NB4 (cell line): ENCODE measurements at regions not wholly inside any gene's neighbourhood (a gene's known extent, or its start where the extent isn't known, plus 50 kb on each side); places are given as distances from the start of the nearest gene placed in this dataset.

Experiments
- DNase-seq: peaks from one replicate; pipeline ENCODE4 v3.0.0; 2010; ENCODE audit warnings: low read depth
- H3K4me3 ChIP-seq: one replicate; pipeline ENCODE4 v1.5.1; 2011; ENCODE audit warnings: mild to moderate bottlenecking, low read depth, low read length, moderate library complexity
- MYC ChIP-seq: IDR thresholded peaks from 2 replicates; pipeline ENCODE4 v1.6.1; 2011; ENCODE audit warnings: low read depth, low read length
- POLR2A ChIP-seq: IDR thresholded peaks from 2 replicates; pipeline ENCODE4 v1.6.1; 2011; ENCODE audit warnings: mild to moderate bottlenecking; ENCODE audit not compliant: insufficient read length; ENCODE audit errors: extremely low read depth
- TF ChIP-seq, protein P1 (sequence below): IDR thresholded peaks from one replicate; pipeline ENCODE4 v1.5.1; 2012; ENCODE audit warnings: low read depth, low read length
- TF ChIP-seq, protein P2 (sequence below): IDR thresholded peaks from 2 replicates; pipeline ENCODE4 v1.6.1; 2011; ENCODE audit warnings: low read depth, low read length

DNA sequence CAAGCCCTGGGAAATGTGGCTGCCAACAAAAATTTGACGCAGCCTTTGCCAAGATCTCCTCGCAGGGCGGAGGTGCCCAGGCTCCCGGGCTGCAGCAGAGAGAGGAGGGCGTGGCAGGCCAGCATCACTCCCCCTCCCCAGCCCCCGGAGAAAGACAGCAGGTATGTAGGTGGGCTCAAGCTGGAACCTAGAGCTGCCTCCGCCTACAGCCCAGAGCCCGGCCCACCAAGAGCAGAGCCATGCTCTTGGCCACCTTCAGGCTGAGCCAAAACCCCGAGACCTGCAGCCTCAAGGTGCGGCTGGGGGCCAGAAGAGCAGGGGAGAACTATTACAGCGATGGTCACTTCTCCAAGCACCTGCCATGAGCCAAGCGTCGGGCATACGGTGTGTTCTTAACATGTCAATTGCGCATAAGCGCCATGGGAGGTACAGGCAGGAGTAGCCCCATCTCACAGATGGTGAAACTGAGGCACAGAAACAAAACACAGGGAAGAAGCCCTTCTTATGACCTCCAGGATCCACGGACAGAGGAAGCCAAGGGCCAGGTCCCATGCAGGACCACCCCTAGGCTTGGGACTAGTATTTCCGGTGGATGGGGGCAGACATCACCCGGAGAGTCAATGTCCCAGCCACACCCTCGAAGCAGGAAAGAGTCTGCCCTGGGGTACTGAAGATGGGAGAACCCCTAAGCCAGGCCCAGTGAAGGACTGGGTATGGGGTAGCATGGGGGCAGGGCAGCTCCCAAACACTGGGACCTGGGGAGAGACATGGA is 109.0 kb downstream of the NCOR2 start:
- TF ChIP-seq, protein P1, sequence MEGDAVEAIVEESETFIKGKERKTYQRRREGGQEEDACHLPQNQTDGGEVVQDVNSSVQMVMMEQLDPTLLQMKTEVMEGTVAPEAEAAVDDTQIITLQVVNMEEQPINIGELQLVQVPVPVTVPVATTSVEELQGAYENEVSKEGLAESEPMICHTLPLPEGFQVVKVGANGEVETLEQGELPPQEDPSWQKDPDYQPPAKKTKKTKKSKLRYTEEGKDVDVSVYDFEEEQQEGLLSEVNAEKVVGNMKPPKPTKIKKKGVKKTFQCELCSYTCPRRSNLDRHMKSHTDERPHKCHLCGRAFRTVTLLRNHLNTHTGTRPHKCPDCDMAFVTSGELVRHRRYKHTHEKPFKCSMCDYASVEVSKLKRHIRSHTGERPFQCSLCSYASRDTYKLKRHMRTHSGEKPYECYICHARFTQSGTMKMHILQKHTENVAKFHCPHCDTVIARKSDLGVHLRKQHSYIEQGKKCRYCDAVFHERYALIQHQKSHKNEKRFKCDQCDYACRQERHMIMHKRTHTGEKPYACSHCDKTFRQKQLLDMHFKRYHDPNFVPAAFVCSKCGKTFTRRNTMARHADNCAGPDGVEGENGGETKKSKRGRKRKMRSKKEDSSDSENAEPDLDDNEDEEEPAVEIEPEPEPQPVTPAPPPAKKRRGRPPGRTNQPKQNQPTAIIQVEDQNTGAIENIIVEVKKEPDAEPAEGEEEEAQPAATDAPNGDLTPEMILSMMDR = no peak
- TF ChIP-seq POLR2A = no peak
- TF ChIP-seq, protein P2, sequence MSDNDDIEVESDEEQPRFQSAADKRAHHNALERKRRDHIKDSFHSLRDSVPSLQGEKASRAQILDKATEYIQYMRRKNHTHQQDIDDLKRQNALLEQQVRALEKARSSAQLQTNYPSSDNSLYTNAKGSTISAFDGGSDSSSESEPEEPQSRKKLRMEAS = no peak
- no peak for TF ChIP-seq MYC
- DNase-seq = no peak
- H3K4me3 ChIP-seq = no peak overlapping the region

DNA sequence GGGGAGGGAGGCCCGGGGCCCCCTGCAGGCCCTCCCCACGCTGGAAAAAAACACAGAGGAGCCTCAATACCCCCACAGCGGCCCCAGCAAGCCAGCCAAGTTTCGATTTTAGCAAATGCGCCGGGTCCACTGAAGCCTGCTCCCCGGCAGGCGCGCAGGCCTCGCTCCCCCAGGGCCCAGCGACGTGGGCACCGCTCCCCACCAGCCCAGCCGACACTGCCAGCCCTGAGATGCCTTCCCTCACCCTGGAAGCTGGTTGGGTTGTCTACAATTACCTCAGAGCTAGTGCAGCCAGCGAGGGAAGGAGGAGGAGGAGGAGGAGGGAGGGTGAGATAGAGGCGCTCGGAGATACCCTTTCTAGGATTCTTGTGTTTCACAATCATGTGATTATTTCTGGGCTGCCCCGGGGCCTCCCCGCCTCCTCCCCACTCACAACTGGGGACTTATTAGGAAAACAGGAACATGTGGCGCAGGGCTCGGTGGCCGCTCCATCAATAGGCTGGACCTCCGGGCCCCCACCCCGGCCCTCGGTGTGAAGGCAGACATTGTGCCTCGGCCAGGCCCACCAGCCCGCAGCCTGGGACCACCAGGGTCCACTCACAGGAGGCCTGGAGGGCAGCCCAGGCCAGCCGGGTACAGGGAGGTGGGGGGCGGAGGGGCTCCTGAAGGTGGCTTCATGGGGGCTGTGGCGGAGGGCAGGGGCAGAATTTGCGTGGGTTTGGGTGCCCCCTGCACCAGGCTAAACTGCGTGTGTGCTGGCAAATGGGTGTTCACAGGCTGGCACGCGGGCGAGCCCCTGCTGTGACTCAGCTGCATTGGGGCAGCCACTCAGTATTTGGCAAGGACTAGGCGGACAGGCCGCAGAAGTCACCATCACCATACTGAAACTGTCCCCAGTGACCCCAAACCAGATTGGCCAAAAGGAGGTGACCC is 109.9 kb downstream of the NCOR2 start:
- peak; percentile 96 for DNase-seq
- TF ChIP-seq, protein P2 = peak; percentile 77
- no peak for TF ChIP-seq MYC
- H3K4me3 ChIP-seq = peak overlapping the region; percentile 3

DNA sequence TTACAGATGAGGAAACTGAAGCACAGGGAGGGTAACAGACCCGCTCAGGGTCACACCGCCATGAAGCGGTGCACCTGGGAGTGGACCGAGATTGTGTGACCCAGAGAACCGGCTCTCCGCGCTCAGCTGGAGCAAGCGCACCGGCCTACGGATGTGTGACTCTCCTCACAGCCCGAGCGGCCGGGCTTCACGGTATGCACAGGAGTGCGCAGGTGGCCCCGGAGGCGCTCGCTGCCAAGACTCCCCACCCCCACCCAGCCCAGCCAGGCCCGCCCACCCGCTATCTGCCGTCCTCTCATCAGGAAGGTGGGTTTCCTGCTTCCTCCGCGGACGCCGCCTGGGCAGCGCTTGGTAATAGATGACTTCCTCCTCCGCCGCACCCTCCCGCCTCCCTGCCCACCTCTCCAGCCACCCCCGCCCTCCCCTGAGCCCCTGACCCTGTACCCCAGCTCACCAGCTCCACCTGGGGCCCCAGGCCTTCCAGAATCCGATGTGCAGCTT is 110.7 kb downstream of the NCOR2 start:
- peak; percentile 77 for DNase-seq
- TF ChIP-seq POLR2A (no peak), MYC (no peak)
- TF ChIP-seq, protein P2 = no peak
- TF ChIP-seq, protein P1 = no peak
- H3K4me3 ChIP-seq = no peak overlapping the region

DNA sequence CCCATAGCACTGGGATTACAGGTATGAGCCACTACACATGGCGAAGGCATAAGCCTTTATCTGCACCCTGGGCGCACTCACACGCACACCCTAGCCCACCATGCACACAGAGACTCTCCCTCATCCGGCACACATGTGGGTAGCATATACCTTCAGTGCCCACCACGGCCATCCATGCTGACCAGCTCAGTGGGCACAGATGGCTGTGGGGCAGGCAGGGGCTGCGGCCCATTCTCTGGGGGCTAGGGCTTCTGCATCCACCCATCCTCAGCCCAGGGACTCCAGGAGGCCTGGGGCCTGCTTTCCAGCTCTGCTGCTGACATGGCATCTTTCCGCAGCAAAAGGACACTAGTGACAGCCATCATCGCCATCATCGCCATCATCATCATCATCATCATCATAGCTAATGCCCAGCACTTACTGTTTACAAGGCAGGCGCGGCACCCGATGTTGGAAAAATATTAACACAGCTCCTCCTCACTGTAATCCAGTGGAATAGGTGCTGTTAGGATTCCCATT is 111.2 kb downstream of the NCOR2 start:
- TF ChIP-seq MYC (no peak), POLR2A (no peak)
- TF ChIP-seq, protein P2 = no peak
- TF ChIP-seq, protein P1 = no peak
- DNase-seq = no peak
- no peak overlapping the region for H3K4me3 ChIP-seq

DNA sequence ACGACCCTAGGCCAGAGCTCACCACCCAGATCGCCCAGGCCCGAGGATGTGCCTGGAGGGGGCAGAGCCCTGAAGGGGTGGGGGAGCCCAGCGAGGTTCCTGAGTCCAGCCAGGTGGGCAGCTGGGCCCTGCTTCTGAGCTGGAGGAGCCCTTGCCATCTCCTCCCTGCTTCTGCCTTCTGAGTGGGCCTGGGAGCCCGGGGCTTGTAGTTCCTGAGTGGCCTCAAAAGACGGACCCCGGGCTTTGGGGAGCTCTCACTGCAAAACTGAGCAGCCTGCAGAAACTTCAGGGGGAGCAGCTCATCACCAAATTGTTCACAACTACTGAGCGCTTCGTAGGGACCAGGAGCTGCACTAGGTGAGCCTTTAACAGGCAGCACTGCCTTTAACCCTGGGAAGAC is 112.1 kb downstream of the NCOR2 start:
- DNase-seq = no peak
- TF ChIP-seq, protein P1 = no peak
- TF ChIP-seq, protein P2 = no peak
- TF ChIP-seq POLR2A = no peak
- no peak for TF ChIP-seq MYC
- no peak overlapping the region for H3K4me3 ChIP-seq

DNA sequence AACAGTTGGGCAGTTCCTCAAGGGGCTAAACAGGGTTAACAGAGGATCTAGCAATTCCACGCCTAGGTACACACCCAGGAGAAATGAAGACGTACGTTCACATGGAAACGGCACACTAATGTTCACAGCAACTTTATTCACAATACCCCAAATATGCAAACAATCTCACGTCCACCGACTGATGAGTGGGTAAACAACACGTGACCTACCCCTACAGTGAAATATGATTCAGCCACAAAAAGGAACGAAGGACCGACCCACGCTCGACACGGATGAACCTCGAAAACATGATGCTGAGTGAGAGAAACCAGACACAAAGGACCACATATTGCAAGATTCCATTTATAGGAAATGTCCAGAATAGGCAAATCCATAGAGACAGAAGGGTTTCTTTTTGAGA is 112.7 kb downstream of the NCOR2 start:
- TF ChIP-seq MYC = no peak
- TF ChIP-seq, protein P1 = no peak
- TF ChIP-seq POLR2A = no peak
- no peak overlapping the region for H3K4me3 ChIP-seq
- DNase-seq = no peak
